ENCODE measurements at regions not wholly inside any gene's neighbourhood (a gene's known extent, or its start where the extent isn't known, plus 50 kb on each side); places are given as distances from the start of the nearest gene placed in this dataset.

GRCh38 chr2:22719396-22719795 lies 665.6 kb upstream of the KLHL29 start:
- no peaks in the 10 kb centered on the region for H3K27me3 ChIP-seq (ENCODE audit: control insufficient read depth, insufficient read depth, low read length)
- TF ChIP-seq CTCF (IDR thresholded peaks at IDR 0.05; ENCODE audit: insufficient read depth, low read length, poor library complexity, severe bottlenecking), result no peak
- no peak for DNase-seq (ENCODE audit: low read depth)
- H3K36me3 ChIP-seq (ENCODE audit: control insufficient read depth, insufficient read depth, low read length), result no peaks in the 10 kb centered on the region
- no peak overlapping the region for H3K4me3 ChIP-seq (ENCODE audit: low read depth, low read length)

- Histone ChIP-seq H3K36me3 (ENCODE audit: control insufficient read depth, insufficient read depth, low read length) (no peaks in the 10 kb centered on the region), H3K4me3 (ENCODE audit: low read depth, low read length) (no peak overlapping the region), H3K27me3 (ENCODE audit: control insufficient read depth, insufficient read depth, low read length) (no peaks in the 10 kb centered on the region)
- DNase-seq (ENCODE audit: low read depth), result no peak
- TF ChIP-seq CTCF (IDR thresholded peaks at IDR 0.05; ENCODE audit: insufficient read depth, low read length, poor library complexity, severe bottlenecking), result no peak
These were observed 655.5 kb upstream of the KLHL29 start for GRCh38 chr2:22729466-22729865.

DNA sequence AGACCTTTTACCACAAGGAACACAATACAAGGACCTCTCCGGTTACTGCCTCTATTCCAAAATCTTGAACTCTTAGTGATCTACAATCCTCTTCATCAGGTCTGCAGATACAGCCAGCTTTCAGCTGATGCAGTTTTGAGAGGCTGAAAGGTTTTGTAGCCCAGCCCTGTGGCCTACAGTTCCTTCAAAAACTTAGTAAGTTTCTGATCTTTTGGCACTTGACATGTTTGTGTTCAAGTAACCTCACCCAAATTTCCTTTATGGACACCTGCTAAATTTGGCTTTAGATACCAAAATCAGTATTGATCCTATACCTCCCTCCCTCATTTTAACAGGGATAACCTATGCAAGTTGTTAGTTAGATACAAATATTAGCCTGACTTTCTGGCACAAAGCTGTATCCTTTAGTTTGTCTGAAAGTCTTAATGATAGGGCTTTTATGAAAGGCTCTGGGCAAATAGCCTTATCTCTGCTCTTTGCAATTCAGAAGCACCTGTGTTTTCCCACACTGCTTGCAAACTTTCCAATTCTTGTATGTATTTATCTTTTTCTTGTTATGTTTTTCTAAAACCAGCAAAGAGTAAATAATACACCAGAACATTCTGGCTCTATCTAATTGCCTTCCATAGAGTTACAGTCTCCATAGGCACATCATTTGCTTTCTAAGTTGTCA lies 650.5 kb upstream of the KLHL29 start:
- no peak for DNase-seq (ENCODE audit: low read depth)
- Histone ChIP-seq H3K36me3 (ENCODE audit: control insufficient read depth, insufficient read depth, low read length) (no peaks in the 10 kb centered on the region), H3K27me3 (ENCODE audit: control insufficient read depth, insufficient read depth, low read length) (no peaks in the 10 kb centered on the region), H3K4me3 (ENCODE audit: low read depth, low read length) (no peak overlapping the region)
- TF ChIP-seq CTCF (IDR thresholded peaks at IDR 0.05; ENCODE audit: insufficient read depth, low read length, poor library complexity, severe bottlenecking), result no peak

GRCh38 chr2:22737144-22737543 lies 647.8 kb upstream of the KLHL29 start:
- DNase-seq (ENCODE audit: low read depth), result no peak
- TF ChIP-seq CTCF (IDR thresholded peaks at IDR 0.05; ENCODE audit: insufficient read depth, low read length, poor library complexity, severe bottlenecking), result peak; percentile 14
- H3K27me3 ChIP-seq (ENCODE audit: control insufficient read depth, insufficient read depth, low read length), result no peaks in the 10 kb centered on the region
- no peak overlapping the region for H3K4me3 ChIP-seq (ENCODE audit: low read depth, low read length)
- H3K36me3 ChIP-seq (ENCODE audit: control insufficient read depth, insufficient read depth, low read length), result no peaks in the 10 kb centered on the region

DNA sequence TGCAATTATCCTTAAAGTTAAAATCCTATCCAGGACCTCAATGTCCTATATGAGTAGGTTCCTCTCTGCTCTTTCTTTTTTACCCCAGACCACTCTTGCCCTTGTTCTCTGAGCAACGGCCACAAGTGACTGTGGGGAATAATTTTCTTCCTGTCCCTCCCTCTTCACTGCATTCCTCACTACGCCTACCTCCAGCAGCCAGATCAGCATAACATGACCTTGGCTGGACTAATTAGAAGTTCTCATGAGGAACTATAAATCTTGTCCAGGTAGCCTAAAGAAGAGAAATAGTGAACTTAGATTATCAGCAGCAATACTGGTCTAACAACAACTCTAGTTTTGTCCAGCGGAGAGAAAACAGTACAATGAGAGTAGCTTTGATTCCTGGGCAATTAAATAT lies 643.8 kb upstream of the KLHL29 start:
- no peak for DNase-seq (ENCODE audit: low read depth)
- TF ChIP-seq CTCF (IDR thresholded peaks at IDR 0.05; ENCODE audit: insufficient read depth, low read length, poor library complexity, severe bottlenecking), result no peak
- Histone ChIP-seq H3K4me3 (ENCODE audit: low read depth, low read length) (no peak overlapping the region), H3K36me3 (ENCODE audit: control insufficient read depth, insufficient read depth, low read length) (no peaks in the 10 kb centered on the region), H3K27me3 (ENCODE audit: control insufficient read depth, insufficient read depth, low read length) (no peaks in the 10 kb centered on the region)

DNA sequence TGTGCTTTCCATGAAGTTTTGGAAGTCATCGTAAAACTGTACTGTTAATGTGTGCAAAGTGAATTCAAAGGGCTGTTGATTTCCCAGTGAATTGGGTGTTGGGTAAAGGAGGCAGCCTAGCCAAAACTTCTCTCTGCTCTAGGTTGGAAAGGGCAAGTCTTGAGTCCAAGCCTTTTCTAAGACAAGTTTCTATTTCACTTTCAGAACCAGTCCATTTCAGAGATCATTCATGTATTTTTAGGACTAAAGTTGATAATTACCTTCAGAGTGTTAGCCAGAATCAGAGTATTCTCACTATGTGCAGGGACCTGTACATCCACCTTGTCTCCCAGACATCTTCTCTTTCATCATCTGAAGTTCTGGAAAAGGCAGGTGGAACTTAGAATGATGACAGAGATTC lies 636.1 kb upstream of the KLHL29 start:
- Histone ChIP-seq H3K4me3 (ENCODE audit: low read depth, low read length) (no peak overlapping the region), H3K36me3 (ENCODE audit: control insufficient read depth, insufficient read depth, low read length) (no peaks in the 10 kb centered on the region), H3K27me3 (ENCODE audit: control insufficient read depth, insufficient read depth, low read length) (no peaks in the 10 kb centered on the region)
- DNase-seq (ENCODE audit: low read depth), result no peak
- TF ChIP-seq CTCF (IDR thresholded peaks at IDR 0.05; ENCODE audit: insufficient read depth, low read length, poor library complexity, severe bottlenecking), result no peak

Measured in kidney epithelial cell (primary cell).